ENCODE measurements at regions not wholly inside any gene's neighbourhood (a gene's known extent, or its start where the extent isn't known, plus 50 kb on each side); places are given as distances from the start of the nearest gene placed in this dataset.
"Not testable (repeated sequence)": the region's sequence is repeated elsewhere in the genome, so short reads cannot be mapped to it uniquely, and the experiment has no call there.

DNA sequence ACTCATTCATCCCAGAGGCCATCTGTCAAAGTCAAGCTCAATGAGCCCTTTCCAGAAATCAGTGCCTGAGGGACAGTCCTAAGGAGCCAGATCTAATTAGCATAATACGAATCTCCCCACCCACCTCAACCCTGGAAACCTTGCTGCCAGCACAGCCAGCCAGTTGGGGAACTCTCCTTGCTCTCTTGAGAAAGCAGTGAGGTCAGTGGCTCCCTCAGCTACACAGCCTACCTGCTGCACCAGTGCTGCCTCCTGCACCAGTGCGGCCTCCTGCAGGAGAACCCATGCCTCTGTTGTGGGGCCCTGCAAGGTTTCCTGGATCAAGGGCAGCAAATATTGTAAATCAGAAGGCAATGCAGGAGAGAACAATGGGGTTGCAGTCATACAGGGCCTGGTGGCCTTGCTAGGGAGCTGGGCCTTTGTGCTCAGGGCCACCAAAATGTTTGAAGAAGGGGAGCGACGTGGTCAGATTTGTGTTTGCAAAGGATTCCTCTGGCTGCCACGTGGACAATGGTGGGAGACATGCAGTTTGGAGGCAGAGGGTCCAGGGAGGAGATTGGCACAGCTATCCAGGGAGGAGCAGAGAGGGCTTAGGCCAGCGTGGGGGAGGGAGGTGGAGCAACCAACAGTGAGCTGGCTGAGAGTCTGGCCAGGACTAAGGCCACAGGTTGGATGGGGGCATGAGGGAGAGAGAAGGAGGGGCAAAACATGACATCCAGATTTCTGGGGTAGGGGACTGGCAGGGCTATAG is 124.3 kb upstream of the MAMLD1 start:
- DNase-seq (ENCODE audit: low read depth), result no peak

DNA sequence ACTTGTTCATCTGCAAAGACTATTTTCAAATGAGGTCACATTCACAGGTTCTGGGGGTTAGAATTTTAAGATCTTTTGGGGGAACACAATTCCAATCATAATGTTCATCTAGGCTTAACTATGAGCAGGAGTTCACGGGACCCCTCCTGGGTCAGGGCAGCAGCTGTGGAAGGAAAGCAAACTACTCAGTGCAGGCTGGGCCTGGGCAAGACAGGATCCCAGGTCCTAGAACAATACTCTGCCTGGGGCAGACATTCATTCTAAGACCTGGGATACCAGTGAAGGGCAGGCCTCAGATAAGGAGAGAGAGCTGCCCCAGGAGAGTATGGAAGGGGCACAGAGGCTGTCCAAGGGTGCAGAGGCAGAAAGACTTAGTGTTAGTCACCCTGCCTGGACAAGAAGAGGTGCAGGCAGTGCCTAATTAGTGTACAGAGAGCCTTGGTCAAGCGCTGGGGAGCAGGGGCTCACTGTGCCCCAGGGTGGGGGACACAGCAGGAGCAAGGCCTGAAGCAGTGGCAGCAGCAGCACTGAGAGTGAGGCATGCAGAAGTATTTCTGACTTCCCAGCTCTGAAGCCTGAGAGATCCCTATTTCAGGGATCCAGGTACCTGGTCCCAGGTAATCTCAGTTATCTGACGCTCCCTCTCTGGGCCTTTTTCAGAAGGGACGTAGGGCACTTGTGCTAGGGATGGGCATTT is 123.0 kb upstream of the MAMLD1 start:
- DNase-seq (ENCODE audit: low read depth), result no peak

- no peak for DNase-seq (ENCODE audit: low read depth)
Measured at GRCh38 chrX:150240643-150240970, 122.5 kb upstream of the MAMLD1 start.

DNA sequence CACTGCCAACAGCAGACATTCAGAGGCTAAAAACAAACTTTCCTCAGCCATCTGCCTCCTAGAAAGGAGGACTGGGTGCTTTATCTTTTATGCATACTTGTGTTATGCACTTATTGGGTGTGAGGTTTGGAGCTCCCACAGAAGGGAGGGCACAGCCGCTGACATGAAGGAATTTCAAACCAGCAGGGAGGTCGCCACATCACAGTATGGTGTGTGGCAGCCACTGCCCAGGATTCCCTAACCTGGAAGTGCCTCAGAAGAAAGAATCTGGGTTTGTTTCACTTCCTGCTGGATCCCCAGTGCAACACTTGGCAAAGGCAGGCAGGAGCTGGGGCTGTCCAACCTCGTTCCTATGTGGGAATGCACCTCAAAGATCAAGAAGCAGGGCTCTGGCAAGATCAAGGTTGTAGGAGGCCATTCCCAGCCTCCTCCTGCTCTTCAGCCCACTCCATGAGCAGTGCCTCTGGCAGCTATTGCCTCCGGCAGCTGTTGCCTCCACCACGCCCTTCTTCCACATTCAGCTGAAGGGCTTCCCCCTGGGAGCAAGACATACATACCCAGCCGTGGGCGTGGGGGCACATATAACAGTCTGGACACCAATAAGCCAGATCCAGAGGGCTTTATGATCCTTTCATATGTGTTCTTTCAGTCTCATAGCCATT is 109.0 kb upstream of the MAMLD1 start:
- no peak for DNase-seq (ENCODE audit: low read depth)

DNA sequence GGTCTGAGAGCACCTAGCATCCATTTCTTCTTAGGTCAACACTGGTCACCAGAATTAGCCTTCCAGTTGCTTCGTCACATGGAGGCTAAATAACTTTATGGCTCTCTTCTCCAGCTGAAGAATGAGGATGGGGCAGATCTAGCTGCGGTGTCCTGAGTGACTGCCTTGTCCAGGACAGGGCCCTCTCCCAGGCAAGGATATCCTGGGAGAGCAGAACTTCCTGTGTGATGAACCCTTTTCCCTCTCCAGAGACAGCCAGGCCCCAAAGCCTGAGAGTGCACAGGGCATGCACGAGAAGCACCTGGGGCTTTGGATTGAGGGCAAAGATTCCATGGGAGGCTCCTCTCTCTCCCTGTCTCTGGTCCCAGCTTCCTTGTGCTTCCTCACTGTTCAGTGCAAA is 108.2 kb upstream of the MAMLD1 start:
- DNase-seq (ENCODE audit: low read depth), result no peak

DNA sequence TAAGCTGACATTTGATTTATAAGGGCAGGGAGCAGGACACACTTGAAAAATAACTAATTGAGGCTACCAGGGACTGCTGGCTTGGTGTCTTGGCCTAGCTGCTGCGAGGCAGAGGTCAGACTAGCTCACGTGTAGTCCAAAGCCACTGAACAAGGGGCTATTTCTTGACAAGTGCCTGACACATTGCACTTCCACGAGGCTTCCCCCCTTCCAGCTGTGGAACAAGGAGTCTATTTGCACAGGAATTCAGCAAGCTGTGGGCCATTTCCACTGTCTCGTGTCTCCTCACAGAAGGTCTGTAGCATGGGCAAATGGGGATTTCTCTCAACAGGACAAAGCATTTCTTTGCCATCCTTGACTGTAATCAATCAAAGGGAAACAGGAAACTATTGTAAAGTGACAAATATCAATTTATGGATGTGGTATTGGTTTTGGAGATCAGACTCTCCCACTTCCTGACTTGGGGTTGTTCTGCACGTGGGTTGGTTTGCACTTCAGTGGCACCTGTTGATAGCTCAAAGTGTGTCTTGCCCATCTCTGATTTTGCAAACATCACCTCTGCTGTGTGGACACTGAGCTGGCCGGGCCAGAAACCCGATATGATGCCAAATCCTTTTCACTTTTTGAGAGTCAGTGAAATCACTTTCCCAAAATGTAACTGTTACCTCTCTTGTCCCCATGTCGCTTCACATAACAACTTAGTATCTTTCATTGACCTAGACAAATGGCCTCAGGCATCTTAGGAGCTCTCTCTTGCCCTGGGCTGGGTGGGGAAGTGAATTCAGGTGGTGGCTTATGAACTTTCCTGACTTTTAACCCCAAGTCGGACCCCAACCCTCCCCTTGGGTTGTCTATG is 107.4 kb upstream of the MAMLD1 start:
- DNase-seq (ENCODE audit: low read depth), result no peak

GRCh38 chrX:150256297-150256650 is 106.8 kb upstream of the MAMLD1 start:
- DNase-seq (ENCODE audit: low read depth), result no peak

DNA sequence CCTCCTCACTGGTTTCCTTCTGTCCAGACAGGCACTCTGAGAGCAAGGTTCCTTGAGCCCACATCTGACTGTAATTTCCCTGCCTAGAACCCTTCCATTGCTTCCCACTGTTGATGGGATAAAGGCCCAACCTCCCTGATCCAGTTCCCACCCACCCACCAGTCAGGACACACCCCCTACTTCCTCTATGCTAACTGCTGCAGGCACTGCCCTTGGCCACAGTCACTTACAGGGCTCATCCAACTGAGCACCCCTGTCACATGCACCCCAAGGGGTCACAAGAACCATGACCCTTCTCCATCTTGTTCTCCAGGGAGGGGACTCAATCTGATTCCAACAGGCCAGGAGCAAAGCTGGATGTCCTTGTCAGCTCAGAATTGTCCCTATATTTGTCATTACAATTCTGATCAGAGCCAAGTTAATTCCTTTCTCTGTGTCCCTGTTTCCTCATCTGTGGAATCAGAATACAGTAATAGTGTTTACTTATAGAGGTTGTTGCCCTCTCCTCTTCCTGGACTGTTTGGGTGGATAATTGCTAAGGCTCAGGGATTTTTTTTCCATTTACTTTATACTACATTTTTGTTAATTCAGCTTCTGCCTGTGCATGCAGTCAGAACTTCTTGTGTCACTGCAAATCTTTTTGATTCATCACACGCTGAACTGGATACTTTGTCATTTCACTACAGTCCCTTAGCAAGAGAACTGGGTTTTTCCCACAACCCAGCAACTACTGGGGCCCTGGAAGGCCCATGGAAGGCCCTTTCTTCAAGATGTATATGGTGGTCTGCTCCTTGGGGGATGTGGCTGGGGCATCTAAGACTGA is 105.6 kb upstream of the MAMLD1 start:
- DNase-seq (ENCODE audit: low read depth), result peak; percentile 4

GRCh38 chrX:150258176-150258425 is 105.0 kb upstream of the MAMLD1 start:
- no peak for DNase-seq (ENCODE audit: low read depth)

GRCh38 chrX:150258463-150259430 is 104.4 kb upstream of the MAMLD1 start:
- peak; percentile 24 for DNase-seq (ENCODE audit: low read depth)

GRCh38 chrX:150262456-150262855 is 100.7 kb upstream of the MAMLD1 start:
- no peak for DNase-seq (ENCODE audit: low read depth)

- DNase-seq (ENCODE audit: low read depth), result no peak
Measured at GRCh38 chrX:150268839-150269355, 94.2 kb upstream of the MAMLD1 start.

GRCh38 chrX:150269605-150270254 is 93.4 kb upstream of the MAMLD1 start:
- DNase-seq (ENCODE audit: low read depth), result no peak

DNA sequence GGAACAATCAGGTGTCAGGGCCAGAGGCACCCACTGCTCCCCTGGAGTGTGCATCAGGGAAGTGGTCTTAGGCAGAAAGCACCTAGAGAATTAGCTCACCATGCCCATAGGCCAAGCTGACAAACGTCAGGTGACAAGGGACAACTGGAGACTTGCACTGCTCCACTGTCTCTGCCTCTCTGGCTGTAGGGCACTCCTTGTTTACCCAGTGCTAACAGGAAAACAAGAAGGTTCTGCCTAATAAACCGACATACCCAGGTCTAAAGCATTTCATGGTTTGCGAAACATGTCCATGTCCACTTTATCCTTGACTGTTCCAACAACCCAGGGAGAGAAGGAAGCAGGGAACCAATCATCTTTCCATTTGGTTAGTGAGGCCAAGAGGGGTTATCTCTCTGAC is 92.5 kb upstream of the MAMLD1 start:
- DNase-seq (ENCODE audit: low read depth), result no peak

- not testable (repeated sequence) for DNase-seq (ENCODE audit: low read depth)
Measured at GRCh38 chrX:150273575-150274294, 89.4 kb upstream of the MAMLD1 start.

- no peak for DNase-seq (ENCODE audit: low read depth)
Measured at GRCh38 chrX:150282953-150283352, 80.2 kb upstream of the MAMLD1 start.

DNA sequence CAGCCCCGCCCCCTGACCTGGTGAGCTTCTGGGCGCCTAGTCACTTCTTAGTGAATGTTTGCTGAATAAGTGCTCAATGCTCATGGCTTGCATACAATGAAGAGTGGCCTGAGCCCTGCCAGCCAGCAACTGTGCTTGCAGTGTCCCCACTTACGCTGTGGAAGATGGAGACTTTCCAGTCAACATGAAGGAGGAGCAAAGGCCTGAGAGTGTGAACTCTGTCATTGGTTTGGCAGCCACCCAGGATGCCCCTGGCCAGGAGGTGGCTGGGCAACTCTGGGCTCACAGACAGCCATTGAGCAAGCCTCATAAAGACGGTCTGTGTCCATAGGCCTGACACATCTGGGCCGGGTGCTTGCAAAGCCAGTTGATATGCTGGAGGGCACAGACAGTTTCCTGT is 72.1 kb upstream of the MAMLD1 start:
- no peak for DNase-seq (ENCODE audit: low read depth)

DNA sequence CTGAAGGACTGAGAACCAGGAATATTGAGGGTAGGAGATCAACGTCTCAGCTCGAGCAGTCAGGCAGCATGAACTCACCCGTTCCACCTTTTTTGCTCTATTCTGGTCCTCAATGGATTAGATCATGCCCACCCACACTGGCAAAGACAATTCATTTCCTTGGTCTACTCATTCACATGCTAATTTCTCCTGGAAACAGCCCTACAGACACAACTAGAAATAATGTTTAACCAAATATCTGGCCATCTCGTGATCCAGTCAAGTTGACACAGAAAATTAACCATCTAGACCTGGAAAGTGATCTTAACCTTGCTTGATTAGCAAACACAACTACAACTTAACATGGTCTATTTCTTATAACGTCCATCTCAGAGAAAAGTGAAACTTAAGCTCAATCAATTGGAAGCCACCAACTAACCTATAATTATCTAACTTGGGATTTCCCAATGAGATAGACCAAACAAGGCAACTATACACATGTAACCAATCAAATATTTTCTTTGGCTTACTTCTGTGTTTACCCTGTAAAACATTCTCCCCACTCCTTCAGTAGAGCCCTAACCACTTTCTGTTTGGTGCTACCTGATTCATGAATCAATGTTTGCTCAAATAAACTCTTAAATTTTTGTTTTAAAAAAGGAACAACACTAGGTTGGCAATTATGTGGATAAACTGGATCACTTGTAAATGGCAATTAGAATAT is 69.7 kb upstream of the MAMLD1 start:
- no peak for DNase-seq (ENCODE audit: low read depth)

All from Daoy (cell line).